DMS53 (cell line): ENCODE measurements at regions not wholly inside any gene's neighbourhood (a gene's known extent, or its start where the extent isn't known, plus 50 kb on each side); places are given as distances from the start of the nearest gene placed in this dataset.

ENCODE experiments used
- DNase-seq: peaks from one replicate; lab custom pipeline; 2025; lab: John Stamatoyannopoulos, UW

DNA sequence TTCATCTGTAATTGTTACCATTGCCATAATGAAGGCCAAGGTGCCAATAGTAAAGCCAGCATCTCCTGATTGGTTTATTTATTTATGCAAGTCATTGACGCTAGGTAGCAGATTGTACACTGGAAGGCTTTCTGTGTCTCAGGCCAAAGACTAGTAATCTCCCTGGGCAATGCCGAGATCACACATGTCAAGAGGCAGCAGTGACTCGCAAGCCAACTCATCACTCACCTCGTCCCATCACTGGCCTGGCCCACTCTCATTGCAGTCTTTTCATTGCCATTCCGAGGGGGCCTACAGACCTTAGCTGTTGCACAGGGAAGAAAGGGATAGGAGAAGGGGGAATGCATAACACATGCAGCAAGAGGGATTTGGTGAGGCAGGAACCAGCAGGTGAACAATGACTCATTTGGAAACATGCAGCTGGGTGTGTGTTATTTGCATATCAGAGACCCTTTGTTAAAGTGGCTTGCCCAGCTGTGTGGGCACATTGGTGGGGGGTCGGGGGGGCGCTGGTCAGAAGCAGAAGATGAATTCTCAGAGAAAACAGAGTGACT is 448.7 kb upstream of the HNRNPA3 start:
- peak; percentile 28 for DNase-seq

DNA sequence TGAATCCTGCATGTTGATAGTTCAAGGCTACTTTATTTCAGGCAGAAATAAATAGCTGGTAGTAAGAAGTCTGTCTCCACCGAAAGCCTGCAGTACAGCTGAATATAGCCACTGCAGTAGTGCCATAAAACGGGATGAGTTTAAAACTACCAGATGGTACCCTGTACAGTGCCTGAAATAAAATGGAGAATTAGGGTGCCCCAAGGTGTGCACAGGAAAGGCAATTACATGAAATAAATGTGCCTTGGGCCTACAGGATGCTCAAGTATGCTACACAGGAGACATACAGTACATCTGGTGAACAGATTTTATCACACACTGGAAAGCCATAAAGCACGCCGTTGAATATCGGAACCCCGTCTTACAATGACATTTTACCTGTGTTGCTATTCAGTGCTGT is 447.7 kb upstream of the HNRNPA3 start:
- DNase-seq: no peak

DNA sequence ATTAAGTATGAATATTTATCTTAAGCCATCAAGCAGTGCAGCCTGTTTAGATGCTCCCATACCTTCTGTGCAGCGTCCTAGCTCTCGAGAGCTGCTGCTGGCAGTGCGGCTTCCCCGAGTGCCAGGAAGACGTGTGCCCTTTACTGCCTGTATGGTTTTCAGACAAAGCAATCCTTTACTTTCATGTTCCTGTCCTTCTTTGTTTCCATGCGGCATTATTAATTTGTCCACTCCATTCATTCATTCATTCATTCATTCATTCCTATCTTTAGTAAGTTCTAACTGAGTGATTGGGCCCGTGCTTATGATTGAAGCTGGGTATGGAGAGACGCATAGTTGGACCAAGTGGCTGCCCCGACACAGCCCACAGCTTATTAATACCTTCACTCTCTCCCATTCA is 446.6 kb upstream of the HNRNPA3 start:
- DNase-seq: no peak

DNA sequence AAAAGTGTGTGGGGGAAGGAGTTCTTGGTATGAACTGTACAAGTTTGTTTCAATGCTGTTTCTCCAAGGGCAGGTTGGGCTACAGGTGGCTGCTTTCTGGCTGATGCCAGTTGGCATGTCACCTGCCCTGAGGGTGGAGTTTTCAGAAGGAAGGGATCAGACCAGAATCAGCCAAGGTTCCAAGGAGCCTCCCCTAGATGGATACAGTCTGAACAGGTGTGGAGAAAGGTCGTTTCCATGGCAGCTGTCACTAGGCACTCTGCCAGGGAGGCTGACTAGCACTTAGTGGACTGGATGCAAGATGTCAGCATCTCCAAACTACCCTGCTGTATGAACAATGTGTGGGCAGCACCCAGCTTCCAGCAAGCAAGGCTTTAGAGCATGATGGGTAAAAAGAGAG is 444.4 kb upstream of the HNRNPA3 start:
- DNase-seq: peak; percentile 89

DNA sequence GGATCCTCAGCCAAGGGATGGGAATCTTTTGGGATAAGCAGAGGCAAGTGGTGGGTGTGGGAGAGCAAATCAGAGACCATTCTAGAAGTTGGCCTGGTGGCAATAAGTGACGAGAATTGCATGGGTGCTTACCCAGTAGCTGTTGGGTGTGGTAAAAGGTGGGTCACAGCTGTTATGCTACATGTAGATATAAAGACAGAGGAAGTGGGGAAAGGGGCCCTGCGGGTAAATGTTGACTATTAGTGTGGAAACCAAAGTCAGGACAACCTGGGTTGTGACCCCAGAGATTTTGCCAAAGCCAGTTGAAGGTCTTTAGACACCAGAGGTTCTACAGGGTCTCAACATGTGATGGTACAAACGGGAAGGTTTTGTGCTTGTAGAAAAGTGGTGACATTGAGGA is 443.6 kb upstream of the HNRNPA3 start:
- no peak for DNase-seq

DNA sequence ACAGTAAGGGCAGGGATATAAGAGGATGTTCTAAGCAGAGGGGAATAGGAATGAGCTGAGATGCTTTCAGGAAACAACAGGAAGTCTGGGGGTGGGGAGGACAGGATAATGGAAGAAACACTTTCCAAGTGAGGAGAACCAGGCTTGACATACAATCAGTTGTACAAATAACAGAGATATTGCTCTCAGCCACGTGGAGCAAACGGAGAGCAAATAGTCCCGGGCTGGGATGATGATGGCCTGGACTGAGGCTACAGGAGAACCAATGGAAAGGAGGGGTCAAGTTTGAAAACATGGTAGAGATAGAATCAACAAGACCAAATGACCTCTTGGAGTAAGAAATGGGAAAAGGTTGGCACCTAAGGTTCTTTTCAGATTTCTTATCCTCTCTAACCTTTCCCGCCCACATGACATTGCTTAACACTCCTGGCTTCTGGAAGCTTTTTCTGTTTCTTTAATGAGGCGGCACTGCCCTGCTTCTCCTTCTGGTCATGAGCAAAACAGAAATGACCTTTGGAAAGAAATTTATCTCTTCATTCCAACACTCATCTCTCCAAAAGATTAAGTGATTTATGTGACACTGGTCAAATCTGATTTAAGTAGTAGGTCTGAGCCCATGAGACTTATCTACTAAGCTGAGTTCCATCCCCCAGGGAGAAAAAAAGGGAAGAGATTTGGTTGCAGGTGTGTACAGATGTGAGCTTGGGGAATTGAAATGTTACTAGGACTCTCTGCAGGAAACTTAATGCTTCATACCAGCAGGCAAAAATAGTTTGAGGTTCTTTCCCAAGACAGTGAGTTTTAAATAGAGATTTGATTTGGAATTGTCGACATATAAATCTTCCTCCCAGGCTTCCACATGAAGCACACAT is 442.9 kb upstream of the HNRNPA3 start:
- no peak for DNase-seq

DNA sequence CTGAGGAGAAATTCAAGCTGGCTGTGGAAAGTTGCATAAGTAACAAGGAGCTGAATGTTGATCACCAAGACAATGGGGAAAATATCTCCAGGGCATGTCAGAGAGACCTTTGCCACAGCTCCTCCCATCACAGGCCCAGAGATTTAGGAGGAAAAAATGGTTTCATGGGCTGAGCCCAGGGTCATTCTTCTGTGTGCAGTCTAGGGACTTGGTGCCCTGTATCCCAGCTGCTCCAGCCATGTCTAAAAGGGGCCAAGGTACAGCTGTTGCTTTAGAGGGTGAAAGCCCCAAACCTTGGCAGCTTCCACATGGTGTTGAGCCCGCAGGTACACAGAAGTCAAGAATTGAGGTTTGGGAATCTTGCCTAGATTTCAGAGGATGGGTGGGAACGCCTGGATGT is 439.8 kb upstream of the HNRNPA3 start:
- DNase-seq: no peak

DNA sequence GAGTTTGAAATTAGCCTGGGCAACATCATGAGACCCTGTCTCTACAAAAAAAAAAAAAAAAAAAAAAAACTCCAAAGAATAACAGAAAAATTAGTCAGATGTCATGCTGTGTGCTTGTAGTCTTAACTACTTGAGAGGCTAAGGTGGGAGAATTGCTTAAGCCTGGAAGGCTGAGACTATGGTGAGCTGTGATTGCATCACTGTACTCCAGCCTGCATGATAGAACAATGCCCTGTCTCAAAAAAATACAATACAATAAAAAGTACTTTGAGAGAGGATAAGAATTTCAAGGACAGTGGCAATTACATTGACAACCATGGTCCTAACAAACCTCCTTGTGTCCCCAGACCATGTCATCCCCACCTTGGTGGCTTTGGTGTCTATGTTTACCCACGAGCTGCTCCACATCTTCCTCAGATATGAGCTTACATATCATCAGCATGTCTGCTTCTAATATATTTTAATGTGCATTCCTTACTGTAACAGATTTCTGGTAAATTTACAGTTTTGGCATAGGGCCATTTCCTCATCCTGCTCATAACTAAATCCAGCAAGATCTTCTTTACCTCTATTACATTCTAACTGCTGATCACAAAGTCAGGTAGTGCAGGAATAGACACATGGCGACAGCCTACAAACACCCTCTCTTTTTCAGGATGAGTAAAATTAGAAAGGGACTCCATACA is 437.7 kb upstream of the HNRNPA3 start:
- DNase-seq: no peak

DNA sequence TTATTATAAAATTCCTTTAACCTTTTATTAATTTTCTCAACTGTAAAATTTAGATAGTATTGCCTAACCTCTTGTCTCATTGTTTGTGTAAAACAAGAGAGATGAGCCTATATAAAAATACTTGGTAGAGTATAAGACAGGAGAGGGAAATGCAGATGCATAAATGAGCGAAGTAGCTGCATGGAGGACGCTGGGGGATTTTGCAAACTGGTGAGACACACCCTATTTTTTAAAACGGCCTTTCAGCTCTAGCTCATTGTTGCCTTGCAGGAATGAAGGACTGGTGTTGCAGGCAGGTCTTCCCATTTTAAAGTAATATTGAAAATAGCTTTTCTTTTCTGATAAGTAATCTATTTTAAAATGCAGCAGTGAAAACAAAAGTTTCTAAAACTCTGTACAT is 435.3 kb upstream of the HNRNPA3 start:
- DNase-seq: no peak

DNA sequence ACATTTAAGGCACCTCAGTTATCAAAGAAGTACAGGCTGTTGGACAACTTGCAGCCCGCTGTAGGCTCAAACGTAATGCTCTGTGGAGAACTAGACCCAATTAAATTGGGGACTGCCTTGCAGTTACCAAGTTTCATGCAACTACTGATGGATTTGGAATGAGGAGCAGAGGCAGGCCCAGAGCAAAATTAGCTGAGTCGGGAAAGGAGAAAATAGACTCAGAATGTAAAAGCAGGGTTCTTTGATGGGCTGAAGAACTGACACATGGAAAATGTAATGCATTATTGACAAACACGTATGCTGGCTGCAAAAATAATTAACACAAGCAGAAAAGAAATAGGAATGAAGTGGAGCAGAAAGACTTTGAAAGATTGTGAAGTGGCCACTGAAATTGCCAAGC is 432.7 kb upstream of the HNRNPA3 start:
- no peak for DNase-seq

DNA sequence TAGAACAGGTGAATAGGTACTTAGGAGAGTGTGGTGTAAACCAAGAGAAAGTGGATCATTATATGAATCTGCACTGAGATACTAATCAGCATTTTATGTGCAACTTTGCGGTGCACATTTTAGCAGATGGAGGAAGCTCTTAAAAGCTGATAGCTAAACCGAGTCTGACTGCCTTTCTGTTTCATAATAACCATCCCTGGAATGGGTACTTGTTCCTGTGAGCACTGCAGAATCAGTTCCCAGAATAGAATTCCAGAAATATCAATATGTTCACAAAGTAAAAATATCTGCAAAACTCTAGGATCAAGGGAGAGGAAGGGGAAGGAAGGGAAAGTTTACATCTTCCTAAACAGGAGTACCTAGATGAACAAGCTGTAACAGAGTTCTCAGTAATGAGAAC is 432.2 kb upstream of the HNRNPA3 start:
- DNase-seq: no peak

DNA sequence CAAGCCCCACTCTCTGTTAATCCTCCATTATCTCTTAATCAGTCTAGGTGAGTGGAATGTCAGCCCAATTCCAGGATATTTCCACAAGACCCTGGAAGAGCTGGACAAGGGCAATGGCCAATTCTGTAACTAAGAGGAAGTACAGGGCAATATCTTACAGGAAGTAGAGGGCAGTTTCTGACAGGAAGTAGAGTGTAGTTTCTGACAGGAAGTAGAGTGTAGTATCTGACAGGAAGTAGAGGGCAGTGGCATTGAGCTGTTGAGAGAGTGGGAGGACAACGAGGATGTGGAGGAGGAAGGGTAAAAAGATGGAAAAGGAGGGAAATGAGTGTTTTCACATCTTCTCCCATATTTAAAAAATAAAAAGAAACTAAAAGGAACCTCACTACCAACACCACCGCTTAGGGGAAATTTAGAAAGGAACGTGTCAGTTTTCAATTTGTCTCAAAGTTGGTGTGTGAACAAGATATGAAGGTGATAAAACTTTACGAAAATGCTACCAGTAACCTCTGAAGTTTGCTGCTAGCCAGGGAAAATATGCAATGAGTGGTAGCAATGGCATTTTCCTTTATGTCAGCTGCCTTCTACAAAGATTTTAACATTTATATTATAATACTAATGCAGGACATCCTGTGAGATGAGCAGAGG is 430.9 kb upstream of the HNRNPA3 start:
- peak; percentile 15 for DNase-seq

DNA sequence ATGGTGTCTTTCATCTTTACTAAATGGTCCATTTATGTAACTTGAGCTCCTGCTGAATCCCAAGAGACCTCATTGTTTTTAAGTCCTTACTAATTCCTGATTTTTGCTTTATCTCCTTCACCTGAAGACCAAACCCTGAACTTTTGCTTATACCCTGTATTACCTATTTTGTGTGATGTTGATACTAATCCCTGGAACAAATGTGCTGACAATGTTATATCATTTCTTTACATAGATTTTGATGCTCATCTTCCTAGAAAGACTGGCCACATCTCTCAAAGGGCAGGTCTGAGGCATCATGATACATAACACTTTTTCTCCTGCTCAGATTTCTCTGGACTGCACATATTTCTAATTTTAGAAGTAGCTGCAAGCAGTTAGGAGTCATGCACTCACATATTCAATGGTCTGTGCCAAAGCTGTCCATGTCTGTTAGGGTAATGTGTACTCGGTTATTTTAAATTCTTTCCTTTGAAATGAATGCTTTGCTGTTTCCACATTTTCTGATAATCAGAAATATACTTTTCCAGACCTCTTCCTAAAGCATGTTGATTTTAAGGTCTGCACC is 427.9 kb upstream of the HNRNPA3 start:
- no peak for DNase-seq

DNA sequence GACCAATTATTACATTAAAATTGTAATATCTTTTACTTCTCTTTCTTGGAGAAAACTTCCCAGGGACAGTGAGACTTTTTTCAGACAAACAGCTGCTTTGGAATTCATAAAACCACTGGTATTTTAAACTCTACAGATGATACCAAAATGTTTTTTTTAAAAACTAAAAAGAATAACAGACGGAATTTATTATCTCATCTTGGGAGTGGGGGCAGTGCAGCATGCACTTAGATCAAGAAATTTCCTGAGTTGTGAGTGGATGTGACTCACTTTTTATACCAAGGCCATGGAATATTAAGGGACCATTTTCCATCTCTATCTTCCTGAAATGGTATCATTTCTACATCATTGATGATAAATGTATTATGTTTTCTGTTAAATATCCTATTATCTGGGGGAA is 422.8 kb upstream of the HNRNPA3 start:
- no peak for DNase-seq

DNA sequence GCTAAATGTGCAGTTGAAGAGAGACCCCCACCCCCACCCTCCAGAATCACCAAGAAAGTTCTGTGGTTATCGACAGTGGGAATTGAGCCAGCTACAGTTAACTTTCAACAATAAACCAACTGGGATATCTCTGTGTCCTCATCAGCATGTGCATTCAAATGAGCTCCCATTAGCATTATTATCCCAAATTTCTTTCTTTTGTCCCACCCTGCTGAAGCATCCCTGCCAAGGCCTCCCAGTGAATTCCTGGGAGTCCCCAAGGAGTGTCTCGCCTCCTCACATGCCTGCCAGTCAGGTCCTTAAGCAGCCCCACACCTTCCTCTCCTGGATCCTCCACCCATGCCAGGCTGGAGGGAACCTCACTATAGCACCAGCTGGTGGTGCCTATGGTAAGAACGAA is 422.1 kb upstream of the HNRNPA3 start:
- no peak for DNase-seq

DNA sequence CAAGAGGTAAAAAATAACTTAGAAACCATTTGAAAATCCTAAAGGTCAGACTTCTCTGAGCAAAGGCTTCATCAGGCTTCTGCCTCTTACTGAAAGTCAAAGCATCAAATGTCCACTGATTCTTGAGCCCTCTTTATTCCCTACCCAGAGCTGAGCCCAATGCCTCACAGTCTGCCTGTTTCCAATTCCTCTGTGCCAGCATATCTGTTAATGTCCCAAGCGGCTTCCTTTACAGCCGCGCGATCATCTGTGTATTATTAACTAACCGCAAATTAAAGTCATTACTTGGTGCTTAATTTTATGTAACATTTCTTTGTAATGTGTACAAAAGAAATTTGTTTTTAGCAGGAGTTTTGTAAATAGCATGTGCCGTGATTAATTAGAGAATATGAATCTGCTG is 418.8 kb upstream of the HNRNPA3 start:
- DNase-seq: peak; percentile 15

DNA sequence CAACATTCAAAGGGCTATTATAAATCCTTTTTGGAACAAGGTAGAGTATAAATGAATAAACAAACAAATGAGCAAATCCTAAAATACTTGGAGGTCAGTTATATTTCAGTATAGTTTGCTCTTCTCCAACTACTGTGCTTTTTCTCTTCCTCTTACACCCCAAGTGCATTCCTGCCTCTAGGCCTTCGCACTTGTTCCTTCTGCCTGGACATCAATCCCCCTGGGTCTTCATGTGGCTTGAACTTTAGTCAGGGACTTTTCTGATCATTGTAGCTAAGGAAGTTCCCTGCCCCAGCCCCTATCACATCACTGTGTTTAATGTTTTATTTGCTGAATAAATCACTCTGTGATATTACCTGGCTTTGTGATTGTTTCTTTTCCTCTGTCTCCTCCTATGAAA is 418.2 kb upstream of the HNRNPA3 start:
- no peak for DNase-seq

DNA sequence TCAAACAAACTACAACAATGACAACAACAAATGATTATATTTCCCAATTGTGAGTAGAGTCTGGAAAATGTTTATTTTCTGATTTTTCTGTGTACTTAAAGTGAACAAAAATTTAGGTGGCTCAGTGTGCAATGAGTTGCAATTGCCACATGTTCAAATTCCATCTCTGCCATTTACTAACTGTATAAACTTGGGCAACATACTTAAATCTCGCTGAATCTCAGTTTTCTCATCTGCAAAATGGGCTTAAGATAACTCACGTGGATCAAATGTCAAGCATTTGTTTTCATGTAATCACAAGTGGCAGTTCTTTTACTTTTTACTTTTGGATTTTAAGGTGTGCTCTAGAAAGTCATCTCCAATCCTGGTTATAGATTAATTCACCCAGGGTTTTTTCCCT is 416.8 kb upstream of the HNRNPA3 start:
- no peak for DNase-seq

DNA sequence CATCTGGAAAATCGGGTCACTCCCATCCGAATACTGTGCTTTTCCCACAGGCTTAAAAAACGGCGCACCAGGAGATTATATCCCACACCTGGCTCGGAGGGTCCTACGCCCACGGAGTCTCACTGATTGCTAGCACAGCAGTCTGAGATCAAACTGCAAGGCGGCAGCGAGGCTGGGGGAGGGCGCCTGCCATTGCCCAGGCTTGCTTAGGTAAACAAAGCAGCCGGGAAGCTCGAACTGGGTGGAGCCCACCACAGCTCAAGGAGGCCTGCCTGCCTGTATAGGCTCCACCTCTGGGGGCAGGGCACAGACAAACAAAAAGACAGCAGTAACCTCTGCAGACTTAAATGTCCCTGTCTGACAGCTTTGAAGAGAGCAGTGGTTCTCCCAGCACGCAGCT is 415.9 kb upstream of the HNRNPA3 start:
- peak; percentile 57 for DNase-seq

DNA sequence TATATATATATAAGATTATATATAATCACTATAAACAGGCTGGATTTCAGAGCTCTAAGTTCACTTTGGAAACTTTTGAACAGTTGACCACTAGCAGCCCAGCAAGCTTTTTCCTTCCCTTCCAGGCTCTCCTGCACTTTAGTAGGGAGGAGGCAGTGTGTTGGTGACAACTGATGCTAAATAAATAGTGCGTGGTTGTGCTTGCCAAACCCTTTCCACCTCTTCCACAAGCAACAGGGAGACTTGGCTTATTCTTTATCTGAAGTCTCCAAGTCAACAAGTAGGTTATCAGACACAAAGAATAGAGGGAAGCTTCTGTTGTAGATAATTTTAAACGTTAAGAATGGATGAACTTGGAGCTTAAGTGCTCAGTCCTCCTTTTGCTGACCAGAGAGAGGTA is 408.2 kb upstream of the HNRNPA3 start:
- DNase-seq: peak; percentile 12

DNA sequence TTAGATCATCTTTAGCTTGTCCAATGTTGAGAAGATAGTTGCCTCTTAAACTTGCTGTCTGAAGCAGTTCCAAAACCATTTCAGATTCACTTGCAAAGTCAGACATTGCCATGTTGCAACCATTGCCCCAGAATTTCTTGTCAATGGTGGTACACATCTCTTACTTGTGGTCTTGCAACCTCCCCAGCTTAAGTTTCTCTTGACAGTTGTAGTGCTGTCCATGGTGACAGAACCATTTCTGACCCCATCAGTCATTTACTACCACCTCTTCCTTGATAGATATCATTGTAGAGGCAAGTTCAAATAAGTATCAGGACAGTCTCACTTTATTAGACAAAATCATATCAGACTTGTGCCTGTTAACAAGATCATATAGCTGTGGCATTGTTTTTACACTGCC is 407.2 kb upstream of the HNRNPA3 start:
- DNase-seq: no peak

DNA sequence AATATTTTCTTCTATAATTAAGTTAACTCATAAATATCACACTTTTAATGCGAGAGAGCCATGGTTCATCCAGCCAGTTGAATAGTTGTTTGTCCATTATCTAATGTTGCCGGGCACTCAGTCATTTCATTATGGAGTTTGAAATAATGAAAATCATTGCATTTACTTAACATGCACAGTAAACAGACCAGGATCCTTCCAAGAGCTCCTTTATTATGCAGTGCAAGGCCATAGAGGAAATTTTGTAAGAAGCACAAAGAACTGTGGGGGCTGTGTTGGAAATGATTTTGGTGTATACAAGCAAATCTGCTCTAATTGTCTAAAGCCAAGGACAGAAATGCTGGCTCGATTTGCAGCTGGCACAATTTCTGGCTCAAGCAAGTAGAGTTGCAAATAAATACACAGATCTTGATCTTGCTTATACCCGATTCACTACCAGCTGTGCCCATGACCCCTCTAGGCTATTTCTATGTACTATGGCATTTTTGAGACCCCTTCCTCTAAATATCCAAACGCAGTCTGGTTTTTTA is 400.3 kb upstream of the HNRNPA3 start:
- DNase-seq: peak; percentile 62
